IMR-90 (cell line): ENCODE measurements at regions not wholly inside any gene's neighbourhood (a gene's known extent, or its start where the extent isn't known, plus 50 kb on each side); places are given as distances from the start of the nearest gene placed in this dataset.

Source experiments
- ATAC-seq: fragments of 200-7000 bp; cut with Tn5 transposase; 2 replicates; pipeline ENCODE4 v1.9.1; 2020; ENCODE audit warnings: low read depth, mild to moderate bottlenecking, moderate library complexity
- BruUV-seq: library from RNA; stranded (reverse); fragments of 400-500 nt; replicated peaks from 2 replicates; lab custom pipeline; 2021; lab: Mats Ljungman, UMichigan
- CTCF ChIA-PET: fragments of 300-600 bp; formaldehyde crosslinking; extraction: SDS; loops from one replicate; lab custom pipeline; 2021; ENCODE audit warnings: antibody characterized with exemption; lab: Yijun Ruan, JAX
- POLR2A ChIA-PET: fragments of 300-600 bp; sonication (Branson Sonifier 250); formaldehyde crosslinking; loops from one replicate; lab custom pipeline; 2022; ENCODE audit warnings: antibody characterized with exemption; ENCODE audit not compliant: unreplicated experiment; lab: Charles Lee
- DNase-seq: peaks from one replicate; pipeline ENCODE4 v3.0.0; 2013
- H2AFZ ChIP-seq: replicated peaks from 2 replicates; pipeline ENCODE3; 2013; ENCODE audit warnings: low read length, mild to moderate bottlenecking; ENCODE audit not compliant: poor library complexity
- H2AK5ac ChIP-seq: 2 replicates; pipeline ENCODE4 v1.6.1; 2013; ENCODE audit warnings: low read depth, low read length, inconsistent platforms
- H2AK9ac ChIP-seq: replicated peaks from 2 replicates; pipeline ENCODE3; 2013; ENCODE audit warnings: mild to moderate bottlenecking, low read depth, low read length, moderate library complexity; ENCODE audit not compliant: poor library complexity
- H2BK120ac ChIP-seq: 2 replicates; pipeline ENCODE4 v1.6.1; 2013; ENCODE audit warnings: low read depth, low read length, inconsistent platforms
- H2BK15ac ChIP-seq: 3 replicates; pipeline ENCODE4 v1.6.1; 2013; ENCODE audit warnings: low read depth, low read length, inconsistent platforms
- H2BK20ac ChIP-seq: 2 replicates; pipeline ENCODE4 v1.6.1; 2013; ENCODE audit warnings: low read depth, mild to moderate bottlenecking, inconsistent platforms, low read length, moderate library complexity
- H2BK5ac ChIP-seq: 2 replicates; pipeline ENCODE4 v1.6.1; 2013; ENCODE audit warnings: mild to moderate bottlenecking, low read depth, low read length, inconsistent platforms; ENCODE audit not compliant: poor library complexity, severe bottlenecking
- H3K14ac ChIP-seq: replicated peaks from 2 replicates; pipeline ENCODE4 v1.6.1; 2013; ENCODE audit warnings: low read depth, low read length, inconsistent platforms
- H3K18ac ChIP-seq: 2 replicates; pipeline ENCODE4 v1.6.1; 2013; ENCODE audit warnings: low read depth, low read length, control low read depth
- H3K23ac ChIP-seq: 2 replicates; pipeline ENCODE4 v1.6.1; 2013; ENCODE audit warnings: low read depth, low read length, inconsistent platforms
- H3K27ac ChIP-seq: 2 replicates; pipeline ENCODE4 v1.5.1; 2013; ENCODE audit warnings: mild to moderate bottlenecking, control low read depth, low read length; ENCODE audit not compliant: insufficient read depth
- H3K27me3 ChIP-seq: 2 replicates; pipeline ENCODE4 v1.6.1; 2013; ENCODE audit warnings: low read length; ENCODE audit not compliant: control insufficient read depth, insufficient read depth
- H3K36me3 ChIP-seq: 2 replicates; pipeline ENCODE4 v1.6.1; 2013; ENCODE audit warnings: low read length, mixed read lengths; ENCODE audit not compliant: control insufficient read depth, insufficient read depth
- H3K4ac ChIP-seq: 2 replicates; pipeline ENCODE4 v1.6.1; 2013; ENCODE audit warnings: low read depth, low read length, inconsistent platforms
- H3K4me1 ChIP-seq: 2 replicates; pipeline ENCODE4 v1.6.1; 2013; ENCODE audit warnings: low read length, mixed read lengths; ENCODE audit not compliant: control insufficient read depth, insufficient read depth
- H3K4me2 ChIP-seq: 2 replicates; pipeline ENCODE4 v1.6.1; 2013; ENCODE audit warnings: low read depth, mild to moderate bottlenecking, control low read depth, low read length, moderate library complexity
- H3K4me3 ChIP-seq: 2 replicates; pipeline ENCODE4 v1.5.1; 2013; ENCODE audit warnings: low read depth, mild to moderate bottlenecking, control low read depth, low read length, moderate library complexity; ENCODE audit not compliant: insufficient read depth
- H3K56ac ChIP-seq: 2 replicates; pipeline ENCODE4 v1.6.1; 2013; ENCODE audit warnings: low read length, inconsistent platforms; ENCODE audit not compliant: insufficient read depth; ENCODE audit errors: extremely low read depth
- H3K79me1 ChIP-seq, 2 experiments: 2 replicates each; pipeline ENCODE4 v1.6.1; 2013; ENCODE audit warnings: low read length in 2 of 2, inconsistent platforms in 1 of 2, low read depth in 1 of 2
- H3K9ac ChIP-seq: 2 replicates; pipeline ENCODE4 v1.6.1; 2013; ENCODE audit warnings: low read depth, low read length, control low read depth
- H3K9me1 ChIP-seq: 2 replicates; pipeline ENCODE4 v1.6.1; 2013; ENCODE audit warnings: low read length, inconsistent platforms; ENCODE audit not compliant: insufficient read depth
- H3K9me3 ChIP-seq: 2 replicates; pipeline ENCODE4 v1.6.1; 2013; ENCODE audit warnings: low read length; ENCODE audit not compliant: control insufficient read depth, insufficient read depth
- H4K20me1 ChIP-seq: 2 replicates; pipeline ENCODE4 v1.6.1; 2013; ENCODE audit warnings: low read length, inconsistent platforms; ENCODE audit not compliant: insufficient read depth
- H4K5ac ChIP-seq: 2 replicates; pipeline ENCODE4 v1.6.1; 2013; ENCODE audit warnings: mild to moderate bottlenecking, low read depth, low read length, control low read depth
- H4K8ac ChIP-seq, 2 experiments: 2 replicates each; pipeline ENCODE4 v1.6.1; 2013; ENCODE audit warnings: low read depth in 2 of 2, low read length in 2 of 2, control low read depth in 1 of 2, inconsistent platforms in 1 of 2
- H4K91ac ChIP-seq: 2 replicates; pipeline ENCODE4 v1.6.1; 2013; ENCODE audit warnings: low read depth, low read length, inconsistent platforms; ENCODE audit not compliant: insufficient read depth
- CHD1 ChIP-seq: IDR thresholded peaks from 2 replicates; pipeline ENCODE4 v1.6.1; 2012; ENCODE audit warnings: low read depth, low read length, improper control_type of control experiment
- MAFK ChIP-seq: IDR thresholded peaks from 2 replicates; pipeline ENCODE4 v1.6.1; 2012; ENCODE audit warnings: low read depth, low read length, improper control_type of control experiment
- MAZ ChIP-seq: IDR thresholded peaks from 2 replicates; pipeline ENCODE4 v1.6.1; 2012; ENCODE audit warnings: low read depth, mild to moderate bottlenecking, low read length, improper control_type of control experiment, moderate library complexity, borderline replicate concordance
- NFE2L2 ChIP-seq: fragments of 150-350 bp; IDR thresholded peaks from 2 replicates; pipeline ENCODE4 v1.6.1; 2016; ENCODE audit warnings: low read depth, mild to moderate bottlenecking, low read length
- SMC3 ChIP-seq: fragments of 150-350 bp; IDR thresholded peaks from 2 replicates; pipeline ENCODE4 v1.6.1; 2016; ENCODE audit warnings: low read depth, mild to moderate bottlenecking, antibody characterized with exemption, low read length, moderate library complexity
- USF2 ChIP-seq: fragments of 150-350 bp; IDR thresholded peaks from 2 replicates; pipeline ENCODE4 v1.6.1; 2017; ENCODE audit warnings: mild to moderate bottlenecking, antibody characterized with exemption, low read length, low read depth
- WGBS, 2 experiments: methylation state at CpG; one replicate each; pipeline versions ENCODE4 v1.1.5 to v1.1.7; 2013; ENCODE audit warnings: missing lambda C conversion rate in 2 of 2; ENCODE audit not compliant: insufficient read length in 1 of 2; ENCODE audit errors: extremely low coverage in 2 of 2; 5-methylcytosine and 5-hydroxymethylcytosine counted together
- dilution Hi-C: fragments of 300-500 bp; cut with HindIII; formaldehyde crosslinking; loops from one replicate; pipeline ENCODE4 v1.14.3; 2018; ENCODE audit warnings: low sequenced_read_pairs; ENCODE audit not compliant: unreplicated experiment
- in situ Hi-C: fragments of 300-500 bp; cut with MboI; formaldehyde crosslinking; loops from 3 replicates; pipeline ENCODE4 v1.14.3; 2019; ENCODE audit warnings: low sequenced_read_pairs, inconsistent platforms, mixed read lengths
- intact Hi-C: fragments of 100-400 bp; cut with micrococcal nuclease; formaldehyde crosslinking; loops from 2 replicates; pipeline ENCODE4 v1.10.0; 2022

GRCh38 chr11:25925359-25925758, 406.6 kb upstream of the ANO3 start:
- no CpG with 5 or more reads among the region's 2 CpGs for WGBS, 2 experiments
- Histone ChIP-seq H3K9ac (no peak overlapping the region), H3K27me3 (no peaks in the 10 kb centered on the region), H2BK5ac (no peak overlapping the region), H3K14ac (no peak overlapping the region), H3K4ac (no peak overlapping the region), H3K36me3 (no peaks in the 10 kb centered on the region), H3K79me1 (no peaks in the 10 kb centered on the region), H4K20me1 (no peaks in the 10 kb centered on the region), H4K8ac (no peak overlapping the region), H2AK5ac (no peak overlapping the region), H3K9me3 (no peaks in the 10 kb centered on the region), H3K4me3 (no peak overlapping the region), H3K4me1 (no peaks in the 10 kb centered on the region), H4K91ac (no peak overlapping the region), H3K23ac (no peak overlapping the region), H2AFZ (no peak overlapping the region), H3K9me1 (no peaks in the 10 kb centered on the region), H2BK20ac (no peak overlapping the region), H3K4me2 (no peak overlapping the region), H2BK15ac (no peak overlapping the region), H3K27ac (no peak overlapping the region), H4K5ac (no peak overlapping the region), H3K18ac (no peak overlapping the region), H2AK9ac (no peak overlapping the region), H3K56ac (no peak overlapping the region), H2BK120ac (no peak overlapping the region)
- intact Hi-C loops (no loop called here), in situ Hi-C loops (no loop called here), dilution Hi-C loops (no loop called here)
- POLR2A ChIA-PET: no interaction called here
- TF ChIP-seq MAFK (no peak), MAZ (no peak), CHD1 (no peak), NFE2L2 (no peak), USF2 (no peak), SMC3 (no peak)
- no peak for ATAC-seq
- no TSS peak for BruUV-seq
- no peak for DNase-seq
- CTCF ChIA-PET: no interaction called here
